SK-N-SH (cell line): ENCODE measurements at regions not wholly inside any gene's neighbourhood (a gene's known extent, or its start where the extent isn't known, plus 50 kb on each side); places are given as distances from the start of the nearest gene placed in this dataset.

Experiments
- CTCF ChIA-PET: fragments of 300-600, 350-600 bp; formaldehyde crosslinking; extraction: SDS; loops from one replicate; lab custom pipeline; 2021; lab: Yijun Ruan, JAX
- POLR2A ChIA-PET: fragments of 350-600 bp; sonication (Branson Sonifier 250); formaldehyde crosslinking; extraction: SDS; loops from one replicate; lab custom pipeline; 2020; ENCODE audit warnings: antibody characterized with exemption, inconsistent platforms; lab: Yijun Ruan, JAX
- DNase-seq: peaks from one replicate; pipeline ENCODE4 v3.0.0; 2012
- H2AFZ ChIP-seq: fragments of 200-600 bp; sonication (generic); 2 replicates; pipeline ENCODE4 v1.8.1; 2016; ENCODE audit warnings: antibody characterized with exemption, mild to moderate bottlenecking, low read depth
- H3F3A ChIP-seq: fragments of 200-600 bp; sonication (generic); replicated peaks from 2 replicates; pipeline ENCODE3; 2016; ENCODE audit warnings: antibody characterized with exemption, mild to moderate bottlenecking; ENCODE audit not compliant: insufficient read depth
- H3K27ac ChIP-seq, 2 experiments: fragments of 200-500 bp in 1 of 2; fragments of 200-600 bp in 1 of 2; sonication (Bioruptor generic) in 1 of 2; sonication (generic), shearing (Covaris generic) in 1 of 2; 2 replicates each; pipeline versions ENCODE4 v1.5.1 to v1.6.1; 2014 to 2016; ENCODE audit warnings: low read depth in 2 of 2, inconsistent platforms in 1 of 2, low read length in 1 of 2, mild to moderate bottlenecking in 1 of 2, mixed read lengths in 1 of 2
- H3K27me3 ChIP-seq: fragments of 200-600 bp; sonication (generic), shearing (Covaris generic); 2 replicates; pipeline ENCODE4 v1.6.1; 2016; ENCODE audit warnings: mixed run types; ENCODE audit not compliant: insufficient read depth
- H3K36me3 ChIP-seq, 2 experiments: fragments of 200-500 bp in 1 of 2; fragments of 200-600 bp in 1 of 2; sonication (Bioruptor generic) in 1 of 2; sonication (generic) in 1 of 2; replicated peaks in 1 of 2; 2 replicates each; pipeline versions ENCODE3 to v1.5.1; 2014 to 2016; ENCODE audit warnings: low read length in 1 of 2, mild to moderate bottlenecking in 1 of 2; ENCODE audit not compliant: insufficient read depth in 2 of 2, control insufficient read depth in 1 of 2
- H3K4me1 ChIP-seq, 2 experiments: fragments of 200-500 bp in 1 of 2; fragments of 200-600 bp in 1 of 2; sonication (Bioruptor generic) in 1 of 2; sonication (generic), shearing (Covaris generic) in 1 of 2; 2 replicates each; pipeline versions ENCODE4 v1.5.1 to v1.6.1; 2014 to 2016; ENCODE audit warnings: low read depth in 1 of 2, low read length in 1 of 2, mixed run types in 1 of 2; ENCODE audit not compliant: insufficient read depth in 2 of 2, control insufficient read depth in 1 of 2
- H3K4me2 ChIP-seq: fragments of 200-600 bp; sonication (generic), shearing (Covaris generic); 2 replicates; pipeline ENCODE4 v1.6.1; 2017; ENCODE audit warnings: mixed run types
- H3K4me3 ChIP-seq, 2 experiments: fragments of 200-500 bp in 1 of 2; fragments of 200-600 bp in 1 of 2; sonication (Bioruptor generic) in 1 of 2; sonication (generic), shearing (Covaris generic) in 1 of 2; 2 replicates each; pipeline versions ENCODE4 v1.5.1 to v1.8.1; 2014 to 2016; ENCODE audit warnings: low read depth in 2 of 2, inconsistent platforms in 1 of 2, low read length in 1 of 2, mild to moderate bottlenecking in 1 of 2, mixed read lengths in 1 of 2, moderate library complexity in 1 of 2
- H3K79me2 ChIP-seq: fragments of 200-600 bp; sonication (generic); 2 replicates; pipeline ENCODE4 v1.8.1; 2017; ENCODE audit warnings: mild to moderate bottlenecking; ENCODE audit not compliant: insufficient read depth
- H3K9ac ChIP-seq: fragments of 200-600 bp; sonication (generic); 2 replicates; pipeline ENCODE4 v1.6.1; 2017; ENCODE audit warnings: mixed run types
- H3K9me2 ChIP-seq: fragments of 200-600 bp; sonication (generic); 2 replicates; pipeline ENCODE4 v1.6.1; 2017; ENCODE audit warnings: mixed run types
- H3K9me3 ChIP-seq: fragments of 200-600 bp; sonication (generic); 2 replicates; pipeline ENCODE4 v1.6.1; 2017; ENCODE audit warnings: mixed run types, mild to moderate bottlenecking, moderate library complexity
- H4K20me1 ChIP-seq: fragments of 200-600 bp; sonication (generic); 2 replicates; pipeline ENCODE4 v1.6.1; 2017; ENCODE audit warnings: mild to moderate bottlenecking, mixed run types; ENCODE audit not compliant: insufficient read depth
- CHD2 ChIP-seq: fragments of 150-350 bp; IDR thresholded peaks from 2 replicates; pipeline ENCODE4 v1.6.1; 2018; ENCODE audit warnings: low read length; ENCODE audit not compliant: partially characterized antibody
- ELF1 ChIP-seq: IDR thresholded peaks from 2 replicates; pipeline ENCODE4 v1.4.0; 2012
- FOSL2 ChIP-seq: IDR thresholded peaks from 2 replicates; pipeline ENCODE4 v1.4.0; 2012; ENCODE audit warnings: low read depth, mild to moderate bottlenecking, moderate library complexity, borderline replicate concordance
- FOXJ3 ChIP-seq: sonication (generic); formaldehyde crosslinking; IDR thresholded peaks from 2 replicates; pipeline ENCODE4 v1.5.1; 2020; ENCODE audit warnings: mild to moderate bottlenecking, missing genetic modification reagents
- IRF3 ChIP-seq: fragments of 150-350 bp; IDR thresholded peaks from 2 replicates; pipeline ENCODE4 v1.6.1; 2016; ENCODE audit warnings: mild to moderate bottlenecking, low read depth, low read length
- MEF2A ChIP-seq: IDR thresholded peaks from 2 replicates; pipeline ENCODE4 v1.4.0; 2012; ENCODE audit warnings: low read depth, borderline replicate concordance
- REST ChIP-seq: IDR thresholded peaks from 2 replicates; pipeline ENCODE4 v1.6.1; 2012; ENCODE audit warnings: mild to moderate bottlenecking, low read depth, low read length, moderate library complexity
- RFX5 ChIP-seq: IDR thresholded peaks from 2 replicates; pipeline ENCODE4 v1.6.1; 2012; ENCODE audit warnings: mild to moderate bottlenecking, improper control_type of control experiment, low read length
- SMC3 ChIP-seq: IDR thresholded peaks from 2 replicates; pipeline ENCODE4 v1.6.1; 2012; ENCODE audit warnings: low read depth, low read length, improper control_type of control experiment
- TEAD4 ChIP-seq: IDR thresholded peaks from 2 replicates; pipeline ENCODE4 v1.4.0; 2012; ENCODE audit warnings: mild to moderate bottlenecking, borderline replicate concordance; ENCODE audit not compliant: insufficient read depth
- ZBTB33 ChIP-seq: IDR thresholded peaks from 2 replicates; pipeline ENCODE4 v1.4.0; 2012; ENCODE audit warnings: low read depth, borderline replicate concordance
- WGBS: methylation state at CpG from one replicate; pipeline ENCODE4 v1.1.6; 2017; ENCODE audit warnings: low lambda C conversion rate; 5-methylcytosine and 5-hydroxymethylcytosine counted together

GRCh38 chr5:167833456-167833855, 458.0 kb upstream of the WWC1 start (continued):
- TF ChIP-seq REST = no peak
- TF ChIP-seq, all 33 proteins: peak for 0

- Histone ChIP-seq H3K27me3 (no peaks in the 10 kb centered on the region), H3K4me2 (no peak overlapping the region), H3K9me3 (no peaks in the 10 kb centered on the region), H3K36me3 (no peaks in the 10 kb centered on the region), H3K27ac (no peak overlapping the region), H2AFZ (no peak overlapping the region), H4K20me1 (no peaks in the 10 kb centered on the region), H3K4me1 (no peaks in the 10 kb centered on the region), H3K79me2 (no peaks in the 10 kb centered on the region), H3F3A (no peaks in the 10 kb centered on the region), H3K9me2 (no peaks in the 10 kb centered on the region), H3K4me3 (no peak overlapping the region), H3K9ac (no peak overlapping the region)
- WGBS = 11% methylated on average over 1 of the region's 1 CpG
- TF ChIP-seq CHD2 (no peak), MEF2A (no peak), RFX5 (no peak), SMC3 (no peak)
- POLR2A ChIA-PET = interaction anchor here (0.6 kb wide), 1 partner anchor 85 kb away, joined by 5 read pairs; no protein-coding TSS in a partner anchor
- CTCF ChIA-PET = no interaction called here
- DNase-seq = no peak
These were observed 456.3 kb upstream of the WWC1 start for GRCh38 chr5:167835146-167835545.

- H4K20me1 ChIP-seq = no peaks in the 10 kb centered on the region
- no peak overlapping the region for H2AFZ ChIP-seq
- H3F3A ChIP-seq = no peaks in the 10 kb centered on the region
- CTCF ChIA-PET = no interaction called here
- DNase-seq = no peak
- no peaks in the 10 kb centered on the region for H3K9me2 ChIP-seq
- no peak overlapping the region for H3K4me3 ChIP-seq
- H3K36me3 ChIP-seq = no peaks in the 10 kb centered on the region
- no peaks in the 10 kb centered on the region for H3K4me1 ChIP-seq
- no peaks in the 10 kb centered on the region for H3K27me3 ChIP-seq
- WGBS = 79% methylated on average over 2 of the region's 2 CpGs
- H3K9ac ChIP-seq = no peak overlapping the region
- H3K4me2 ChIP-seq = no peak overlapping the region
- no peaks in the 10 kb centered on the region for H3K79me2 ChIP-seq
- no peak for TF ChIP-seq TEAD4
- TF ChIP-seq ELF1 = no peak
- no peak for TF ChIP-seq FOSL2
- TF ChIP-seq FOXJ3 (CRISPR knock-in tag) = no peak
- TF ChIP-seq ZBTB33 = no peak
- TF ChIP-seq IRF3 = no peak
- TF ChIP-seq REST = no peak
- no peak for TF ChIP-seq CHD2
- POLR2A ChIA-PET = no interaction called here
- no peaks in the 10 kb centered on the region for H3K9me3 ChIP-seq
- H3K27ac ChIP-seq = no peak overlapping the region
These were observed 454.3 kb upstream of the WWC1 start for GRCh38 chr5:167837127-167837526.
